ENCODE measurements at regions not wholly inside any gene's neighbourhood (a gene's known extent, or its start where the extent isn't known, plus 50 kb on each side); places are given as distances from the start of the nearest gene placed in this dataset.

- Histone ChIP-seq H3K4me2 (ENCODE audit: insufficient read depth, low read length) (peak overlapping the region; percentile 19), H3K79me2 (ENCODE audit: control insufficient read depth, insufficient read depth, low read length) (no peaks in the 10 kb centered on the region), H4K20me1 (replicated peaks; ENCODE audit: control insufficient read depth, extremely low read depth, insufficient read depth, low read length) (no peaks in the 10 kb centered on the region), H3K4me3 (replicated peaks in 1 of 3; ENCODE audit: insufficient read depth in 1 of 3, low read depth in 1 of 3, low read length in 3 of 3) (no peak overlapping the region), H3K9me3 (replicated peaks; ENCODE audit: control insufficient read depth, insufficient read depth, low read length) (no peaks in the 10 kb centered on the region), H3K9ac (replicated peaks; ENCODE audit: extremely low read depth, insufficient read depth, low read length) (no peak overlapping the region), H3K27me3 (ENCODE audit: control insufficient read depth in 2 of 2, insufficient read depth in 2 of 2, low read length in 2 of 2) (no peaks in the 10 kb centered on the region), H2AFZ (ENCODE audit: low read depth, low read length) (peak overlapping the region; percentile 72), H3K27ac (ENCODE audit: insufficient read depth, low read depth, low read length) (no peak overlapping the region), H3K9me1 (replicated peaks; ENCODE audit: control insufficient read depth, extremely low read depth, insufficient read depth, low read length) (no peaks in the 10 kb centered on the region), H3K4me1 (ENCODE audit: control insufficient read depth, extremely low read depth, insufficient read depth, low read length) (peaks cover 16% of the 10 kb centered on the region), H3K36me3 (ENCODE audit: control insufficient read depth in 2 of 2, extremely low read depth in 1 of 2, insufficient read depth in 2 of 2, low read length in 2 of 2) (no peaks in the 10 kb centered on the region)
- ChIA-PET POLR2A (no interaction called here), CTCF (interaction anchor here (0.6 to 3.5 kb wide), 31 partner anchors 8 to 180 kb away, joined by 3 to 117 read pairs (median 4); partner anchors contain the start of gene SPATA13)
- peak; percentile 83 for FAIRE-seq
- dilution Hi-C loops (cut with MboI; ENCODE audit: extremely low pct_ligation_motif_present, low sequenced_read_pairs): no loop called here
- intact Hi-C loops (cut with micrococcal nuclease): loop anchor here (1.0 to 2.0 kb wide), 7 partner anchors 33 to 175 kb away; partner anchors contain the start of gene SPATA13
- TF ChIP-seq POLR2AphosphoS5 (IDR thresholded peaks at IDR 0.05; ENCODE audit: insufficient read depth, low read depth, low read length): no peak
- no peak for TF ChIP-seq POLR2A (IDR thresholded peaks at IDR 0.05; ENCODE audit: low read depth, low read length)
- TF ChIP-seq CTCF (IDR thresholded peaks at IDR 0.05; ENCODE audit: extremely low read depth in 1 of 2, insufficient read depth in 1 of 2, low read depth in 1 of 2, low read length in 2 of 2): peak; percentile 56 to 68
- TF ChIP-seq MYC (IDR thresholded peaks at IDR 0.05; ENCODE audit: low read depth, low read length): no peak
- peak; percentile 72 for DNase-seq (ENCODE audit: low read depth, low spot score)
- no TSS peak for BruUV-seq (replicated peaks)
Observed at GRCh38 chr13:24053519-24054251, 106.8 kb upstream of the SPATA13 start.

DNA sequence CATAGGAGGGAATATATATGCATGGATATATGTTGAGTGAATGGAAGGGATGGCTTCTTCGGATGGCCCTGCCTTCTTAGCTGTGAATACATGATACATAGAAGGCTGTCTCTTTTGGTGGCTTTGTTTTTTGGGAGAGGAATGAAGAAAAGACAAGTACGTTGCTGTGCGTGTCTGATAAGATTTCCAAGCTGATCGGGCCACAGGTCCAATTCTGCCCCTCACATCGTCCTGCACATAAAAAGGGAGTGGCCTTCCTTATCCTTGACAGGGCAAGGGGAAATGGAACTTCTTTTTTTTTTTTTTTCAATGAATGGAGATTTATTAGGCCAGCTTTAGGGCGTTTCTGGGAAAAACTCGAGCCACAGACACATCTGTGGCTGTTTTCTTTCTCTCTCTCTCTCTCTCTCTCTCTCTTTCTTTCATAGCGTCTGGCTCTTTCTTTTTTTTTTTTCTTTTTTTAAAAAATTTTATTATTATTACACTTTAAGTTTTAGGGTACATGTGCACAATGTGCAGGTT, 103.8 kb upstream of the SPATA13 start:
- Histone ChIP-seq H3K4me2 (ENCODE audit: insufficient read depth, low read length) (no peak overlapping the region), H3K9me1 (replicated peaks; ENCODE audit: control insufficient read depth, extremely low read depth, insufficient read depth, low read length) (no peaks in the 10 kb centered on the region), H3K27me3 (ENCODE audit: control insufficient read depth in 2 of 2, insufficient read depth in 2 of 2, low read length in 2 of 2) (no peaks in the 10 kb centered on the region), H3K36me3 (ENCODE audit: control insufficient read depth in 2 of 2, extremely low read depth in 1 of 2, insufficient read depth in 2 of 2, low read length in 2 of 2) (no peaks in the 10 kb centered on the region), H3K9me3 (replicated peaks; ENCODE audit: control insufficient read depth, insufficient read depth, low read length) (no peaks in the 10 kb centered on the region), H2AFZ (ENCODE audit: low read depth, low read length) (no peak overlapping the region), H3K4me1 (ENCODE audit: control insufficient read depth, extremely low read depth, insufficient read depth, low read length) (peaks cover 16% of the 10 kb centered on the region), H3K4me3 (replicated peaks in 1 of 3; ENCODE audit: insufficient read depth in 1 of 3, low read depth in 1 of 3, low read length in 3 of 3) (no peak overlapping the region), H3K79me2 (ENCODE audit: control insufficient read depth, insufficient read depth, low read length) (no peaks in the 10 kb centered on the region), H3K9ac (replicated peaks; ENCODE audit: extremely low read depth, insufficient read depth, low read length) (no peak overlapping the region), H3K27ac (ENCODE audit: insufficient read depth, low read depth, low read length) (no peak overlapping the region), H4K20me1 (replicated peaks; ENCODE audit: control insufficient read depth, extremely low read depth, insufficient read depth, low read length) (no peaks in the 10 kb centered on the region)
- intact Hi-C loops (cut with micrococcal nuclease) (no loop called here), dilution Hi-C loops (cut with MboI; ENCODE audit: extremely low pct_ligation_motif_present, low sequenced_read_pairs) (no loop called here)
- DNase-seq (ENCODE audit: low read depth, low spot score) (no peak), FAIRE-seq (no peak)
- CTCF ChIA-PET: interaction anchor here (1.0 kb wide), 1 partner anchor 163 kb away, joined by 3 read pairs; no protein-coding TSS in a partner anchor
- POLR2A ChIA-PET: no interaction called here
- BruUV-seq (replicated peaks): no TSS peak
- TF ChIP-seq JUN (IDR thresholded peaks at IDR 0.05; ENCODE audit: borderline replicate concordance, insufficient read depth, insufficient read length, low read depth): no peak
- no peak for TF ChIP-seq MYC (IDR thresholded peaks at IDR 0.05; ENCODE audit: low read depth, low read length)
- TF ChIP-seq FOS (IDR thresholded peaks at IDR 0.05; ENCODE audit: borderline replicate concordance, insufficient read depth, low read length): no peak
- TF ChIP-seq GATA2 (IDR thresholded peaks at IDR 0.05; ENCODE audit: insufficient read depth, insufficient read length, low read depth, low read length): no peak
- TF ChIP-seq, protein P1, sequence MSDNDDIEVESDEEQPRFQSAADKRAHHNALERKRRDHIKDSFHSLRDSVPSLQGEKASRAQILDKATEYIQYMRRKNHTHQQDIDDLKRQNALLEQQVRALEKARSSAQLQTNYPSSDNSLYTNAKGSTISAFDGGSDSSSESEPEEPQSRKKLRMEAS (IDR thresholded peaks at IDR 0.05; ENCODE audit: insufficient read depth, insufficient read length): no peak
- TF ChIP-seq POLR2AphosphoS5 (IDR thresholded peaks at IDR 0.05; ENCODE audit: insufficient read depth, low read depth, low read length): no peak
- TF ChIP-seq EZH2 (IDR thresholded peaks at IDR 0.05; ENCODE audit: borderline replicate concordance, low read depth, low read length, severe bottlenecking): no peak
- TF ChIP-seq CTCF (IDR thresholded peaks at IDR 0.05; ENCODE audit: extremely low read depth in 1 of 2, insufficient read depth in 1 of 2, low read depth in 1 of 2, low read length in 2 of 2): no peak
- TF ChIP-seq POLR2A (IDR thresholded peaks at IDR 0.05; ENCODE audit: low read depth, low read length): no peak

Data from endothelial cell of umbilical vein (primary cell).